ENCODE measurements at regions not wholly inside any gene's neighbourhood (a gene's known extent, or its start where the extent isn't known, plus 50 kb on each side); places are given as distances from the start of the nearest gene placed in this dataset.

DNA sequence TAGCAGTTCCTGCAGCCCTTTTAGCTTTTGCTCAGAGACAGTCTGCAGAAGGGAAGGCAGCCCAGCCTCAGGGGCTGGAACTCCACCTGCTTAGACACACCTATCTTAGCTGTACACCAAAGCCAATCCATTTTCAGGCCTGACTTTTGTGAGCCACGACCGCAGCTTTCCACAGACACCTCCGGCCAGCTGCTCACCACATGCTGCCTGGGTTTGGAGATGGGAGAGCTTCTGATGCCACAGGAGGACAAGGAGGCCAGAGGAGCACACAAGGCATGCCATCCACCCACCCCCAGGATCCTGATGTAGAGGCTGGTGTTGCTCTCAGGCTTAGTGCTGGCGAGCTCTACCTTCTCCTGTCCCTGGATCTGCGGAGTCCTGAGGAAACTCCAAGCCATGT, 141.8 kb upstream of the NALF2 start:
- Histone ChIP-seq H2AFZ (ENCODE audit: low read depth, low read length, poor library complexity, severe bottlenecking) (no peak overlapping the region), H3K27me3 (ENCODE audit: insufficient read depth, low read length) (no peaks in the 10 kb centered on the region), H3K9ac (ENCODE audit: low read length) (no peak overlapping the region), H4K20me1 (ENCODE audit: insufficient read depth) (no peaks in the 10 kb centered on the region), H3K4me2 (ENCODE audit: low read length) (no peak overlapping the region), H3K4me3 (replicated peaks in 1 of 2; ENCODE audit: low read depth in 1 of 2, low read length in 2 of 2) (no peak overlapping the region), H3K9me3 (ENCODE audit: control insufficient read depth in 1 of 2, insufficient read depth in 1 of 2, low read depth in 1 of 2, low read length in 2 of 2) (no peaks in the 10 kb centered on the region), H3K36me3 (ENCODE audit: control insufficient read depth in 1 of 2, insufficient read depth in 2 of 2, low read length in 2 of 2) (no peaks in the 10 kb centered on the region), H3K27ac (ENCODE audit: low read depth, low read length) (no peak overlapping the region), H3K79me2 (ENCODE audit: insufficient read depth, low read length) (no peaks in the 10 kb centered on the region), H3K9me2 (ENCODE audit: insufficient read depth) (no peaks in the 10 kb centered on the region), H3K4me1 (ENCODE audit: control insufficient read depth in 1 of 2, insufficient read depth in 2 of 2, low read length in 2 of 2) (peaks cover 0 to 2% of the 10 kb centered on the region in 2 experiments; a peak in 1 of 4 replicates)
- CTCF ChIA-PET, result no interaction called here
- RAD21 ChIA-PET (ENCODE audit: low non-redundant PET in 1 of 2, low total read pairs in 2 of 2, uncharacterized antibody in 2 of 2, unreplicated experiment in 2 of 2), result no interaction called here
- POLR2A ChIA-PET, result no interaction called here
- ATAC-seq (no peak), DNase-seq (ENCODE audit: low read depth, low spot score) (no peak)
- no peak for TF ChIP-seq POLR2A (IDR thresholded peaks at IDR 0.05; ENCODE audit: borderline replicate concordance, extremely low read depth, insufficient read depth, insufficient read length)
- TF ChIP-seq ZNF274 (IDR thresholded peaks at IDR 0.05; ENCODE audit: low read depth, low read length), result no peak
- TF ChIP-seq YY1 (IDR thresholded peaks at IDR 0.05; ENCODE audit: extremely low read depth, insufficient replicate concordance, low read depth, low read length), result no peak
- no peak for TF ChIP-seq SRF (IDR thresholded peaks at IDR 0.05; ENCODE audit: low read depth)
- no peak for TF ChIP-seq ELF1 (IDR thresholded peaks at IDR 0.05; ENCODE audit: borderline replicate concordance, low read depth)
- no peak for TF ChIP-seq EZH2phosphoT487 (IDR thresholded peaks at IDR 0.05; ENCODE audit: borderline replicate concordance)
- no peak for TF ChIP-seq SP1 (IDR thresholded peaks at IDR 0.05; ENCODE audit: low read depth)
- no peak for TF ChIP-seq ATF3 (IDR thresholded peaks at IDR 0.05)
- TF ChIP-seq ZFX (IDR thresholded peaks at IDR 0.05), result no peak
- no peak for TF ChIP-seq FOSL1 (IDR thresholded peaks at IDR 0.05; ENCODE audit: low read depth)
- no peak for TF ChIP-seq CBX3 (IDR thresholded peaks at IDR 0.05; ENCODE audit: low read depth)
- no peak for TF ChIP-seq JUND (IDR thresholded peaks at IDR 0.05)
- intact Hi-C loops (cut with micrococcal nuclease), result no loop called here
- BruUV-seq (replicated peaks), result no TSS peak

- intact Hi-C loops (cut with micrococcal nuclease), result no loop called here
- H3K27ac ChIP-seq (ENCODE audit: low read depth, low read length), result no peak overlapping the region
- H3K9me3 ChIP-seq (ENCODE audit: control insufficient read depth in 1 of 2, insufficient read depth in 1 of 2, low read depth in 1 of 2, low read length in 2 of 2), result no peaks in the 10 kb centered on the region
- H3K9me2 ChIP-seq (ENCODE audit: insufficient read depth), result no peaks in the 10 kb centered on the region
- H2AFZ ChIP-seq (ENCODE audit: low read depth, low read length, poor library complexity, severe bottlenecking), result no peak overlapping the region
- no peaks in the 10 kb centered on the region for H4K20me1 ChIP-seq (ENCODE audit: insufficient read depth)
- H3K4me3 ChIP-seq (replicated peaks in 1 of 2; ENCODE audit: low read depth in 1 of 2, low read length in 2 of 2), result no peak overlapping the region
- H3K27me3 ChIP-seq (ENCODE audit: insufficient read depth, low read length), result no peaks in the 10 kb centered on the region
- BruUV-seq (replicated peaks), result no TSS peak
- H3K36me3 ChIP-seq (ENCODE audit: control insufficient read depth in 1 of 2, insufficient read depth in 2 of 2, low read length in 2 of 2), result no peaks in the 10 kb centered on the region
- no peaks in the 10 kb centered on the region for H3K79me2 ChIP-seq (ENCODE audit: insufficient read depth, low read length)
- ChIA-PET CTCF (no interaction called here), RAD21 (ENCODE audit: low non-redundant PET in 1 of 2, low total read pairs in 2 of 2, uncharacterized antibody in 2 of 2, unreplicated experiment in 2 of 2) (no interaction called here), POLR2A (no interaction called here)
- no peak overlapping the region for H3K4me2 ChIP-seq (ENCODE audit: low read length)
- no peak for DNase-seq (ENCODE audit: low read depth, low spot score)
- H3K4me1 ChIP-seq (ENCODE audit: control insufficient read depth in 1 of 2, insufficient read depth in 2 of 2, low read length in 2 of 2), result peaks cover 0 to 2% of the 10 kb centered on the region in 2 experiments; a peak in 1 of 4 replicates
- no peak overlapping the region for H3K9ac ChIP-seq (ENCODE audit: low read length)
- no peak for ATAC-seq
- TF ChIP-seq ZFX (IDR thresholded peaks at IDR 0.05) (no peak), ZNF274 (IDR thresholded peaks at IDR 0.05; ENCODE audit: low read depth, low read length) (no peak), RAD21 (IDR thresholded peaks at IDR 0.05; ENCODE audit: low read depth) (no peak), SIN3A (IDR thresholded peaks at IDR 0.05; ENCODE audit: low read depth) (no peak), EZH2 (IDR thresholded peaks at IDR 0.05) (no peak), MAX (IDR thresholded peaks at IDR 0.05) (no peak), ELF1 (IDR thresholded peaks at IDR 0.05; ENCODE audit: borderline replicate concordance, low read depth) (no peak), CBX3 (IDR thresholded peaks at IDR 0.05; ENCODE audit: low read depth) (no peak), JUND (IDR thresholded peaks at IDR 0.05) (no peak), CEBPB (IDR thresholded peaks at IDR 0.05; ENCODE audit: low read depth) (no peak), TCF7L2 (IDR thresholded peaks at IDR 0.05; ENCODE audit: borderline replicate concordance, extremely low read depth, insufficient read depth, insufficient read length) (no peak), ATF3 (IDR thresholded peaks at IDR 0.05) (no peak)
- TF ChIP-seq, protein P1, sequence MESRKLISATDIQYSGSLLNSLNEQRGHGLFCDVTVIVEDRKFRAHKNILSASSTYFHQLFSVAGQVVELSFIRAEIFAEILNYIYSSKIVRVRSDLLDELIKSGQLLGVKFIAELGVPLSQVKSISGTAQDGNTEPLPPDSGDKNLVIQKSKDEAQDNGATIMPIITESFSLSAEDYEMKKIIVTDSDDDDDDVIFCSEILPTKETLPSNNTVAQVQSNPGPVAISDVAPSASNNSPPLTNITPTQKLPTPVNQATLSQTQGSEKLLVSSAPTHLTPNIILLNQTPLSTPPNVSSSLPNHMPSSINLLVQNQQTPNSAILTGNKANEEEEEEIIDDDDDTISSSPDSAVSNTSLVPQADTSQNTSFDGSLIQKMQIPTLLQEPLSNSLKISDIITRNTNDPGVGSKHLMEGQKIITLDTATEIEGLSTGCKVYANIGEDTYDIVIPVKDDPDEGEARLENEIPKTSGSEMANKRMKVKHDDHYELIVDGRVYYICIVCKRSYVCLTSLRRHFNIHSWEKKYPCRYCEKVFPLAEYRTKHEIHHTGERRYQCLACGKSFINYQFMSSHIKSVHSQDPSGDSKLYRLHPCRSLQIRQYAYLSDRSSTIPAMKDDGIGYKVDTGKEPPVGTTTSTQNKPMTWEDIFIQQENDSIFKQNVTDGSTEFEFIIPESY (IDR thresholded peaks at IDR 0.05; ENCODE audit: extremely low read depth, insufficient replicate concordance, low read length), result no peak
Observed at GRCh38 chrX:69361311-69361845, 142.7 kb upstream of the NALF2 start.
